HepG2 (cell line): ENCODE measurements at regions not wholly inside any gene's neighbourhood (a gene's known extent, or its start where the extent isn't known, plus 50 kb on each side); places are given as distances from the start of the nearest gene placed in this dataset.

Experiments
- ARNT ChIP-seq: fragments of 450-650 bp; IDR thresholded peaks from 2 replicates; pipeline ENCODE4 v1.6.1; 2017
- BCL6 ChIP-seq: IDR thresholded peaks from 2 replicates; pipeline ENCODE4 v1.6.1; 2016; ENCODE audit warnings: missing genetic modification reagents, missing compliant biosample characterization
- FOXA1 ChIP-seq, 2 experiments: fragments of 450-650 bp in 1 of 2; sonication (generic) in 1 of 2; formaldehyde crosslinking in 1 of 2; IDR thresholded peaks; 2 replicates each; pipeline versions ENCODE4 v1.4.0 to v1.6.1; 2016 to 2020; ENCODE audit warnings: missing genetic modification reagents in 1 of 2
- GMEB2 ChIP-seq: IDR thresholded peaks from 2 replicates; pipeline ENCODE4 v1.6.1; 2016; ENCODE audit warnings: missing biosample characterization, missing genetic modification reagents, low read depth
- HMG20B ChIP-seq: conservative IDR thresholded peaks from 2 replicates; pipeline ENCODE4 v1.6.1; 2016; ENCODE audit warnings: missing genetic modification reagents, missing compliant biosample characterization
- HNRNPL ChIP-seq: fragments of 200-400 bp; formaldehyde crosslinking; IDR thresholded peaks from 2 replicates; pipeline ENCODE4 v1.6.1; 2017; ENCODE audit warnings: mild to moderate bottlenecking, low read depth, low read length
- KLF12 ChIP-seq: sonication (generic); formaldehyde crosslinking; IDR thresholded peaks from 2 replicates; pipeline ENCODE4 v1.4.0; 2020; ENCODE audit warnings: missing genetic modification reagents, borderline replicate concordance
- NBN ChIP-seq: fragments of 450-650 bp; conservative IDR thresholded peaks from 2 replicates; pipeline ENCODE4 v1.6.1; 2017
- NR2C2 ChIP-seq: sonication (generic); formaldehyde crosslinking; IDR thresholded peaks from 2 replicates; pipeline ENCODE4 v1.4.0; 2020; ENCODE audit warnings: missing genetic modification reagents, mild to moderate bottlenecking, moderate library complexity, borderline replicate concordance
- PREB ChIP-seq: sonication (generic); formaldehyde crosslinking; IDR thresholded peaks from 2 replicates; pipeline ENCODE4 v1.4.0; 2020; ENCODE audit warnings: missing genetic modification reagents
- SRSF1 ChIP-seq: fragments of 200-400 bp; formaldehyde crosslinking; optimal IDR thresholded peaks from 2 replicates; pipeline ENCODE3; 2017; ENCODE audit warnings: mild to moderate bottlenecking, low read depth, low read length, moderate library complexity
- YEATS2 ChIP-seq: sonication (generic); formaldehyde crosslinking; IDR thresholded peaks from 2 replicates; pipeline ENCODE4 v1.4.0; 2020; ENCODE audit warnings: missing genetic modification reagents, borderline replicate concordance
- ZNF17 ChIP-seq: sonication (generic); formaldehyde crosslinking; IDR thresholded peaks from 2 replicates; pipeline ENCODE4 v1.5.0; 2020; ENCODE audit warnings: mild to moderate bottlenecking, missing genetic modification reagents
- ZNF253 ChIP-seq: sonication (generic); formaldehyde crosslinking; IDR thresholded peaks from 2 replicates; pipeline ENCODE4 v1.8.0; 2022; ENCODE audit warnings: mild to moderate bottlenecking, missing genetic modification reagents, borderline replicate concordance
- ZNF558 ChIP-seq: sonication (generic); formaldehyde crosslinking; IDR thresholded peaks from 2 replicates; pipeline ENCODE4 v1.9.0; 2022; ENCODE audit warnings: mild to moderate bottlenecking, missing genetic modification reagents, borderline replicate concordance
- ZNF563 ChIP-seq: sonication (generic); formaldehyde crosslinking; IDR thresholded peaks from 2 replicates; pipeline ENCODE4 v1.8.0; 2022; ENCODE audit warnings: mild to moderate bottlenecking, moderate library complexity, missing genetic modification reagents
- ZNF687 ChIP-seq: sonication (generic); formaldehyde crosslinking; IDR thresholded peaks from 2 replicates; pipeline ENCODE4 v1.5.1; 2020; ENCODE audit warnings: mild to moderate bottlenecking, missing genetic modification reagents, moderate library complexity
- ZNF770 ChIP-seq: sonication (generic); formaldehyde crosslinking; IDR thresholded peaks from 2 replicates; pipeline ENCODE4 v1.5.0; 2020; ENCODE audit warnings: mild to moderate bottlenecking, missing genetic modification reagents
- ZNF773 ChIP-seq: sonication (generic); formaldehyde crosslinking; IDR thresholded peaks from 2 replicates; pipeline ENCODE4 v1.4.0; 2020; ENCODE audit warnings: missing genetic modification reagents, borderline replicate concordance
- ZNF788 ChIP-seq: sonication (generic); formaldehyde crosslinking; IDR thresholded peaks from 2 replicates; pipeline ENCODE4 v1.5.0; 2020; ENCODE audit warnings: mild to moderate bottlenecking, missing genetic modification reagents, borderline replicate concordance

- TF ChIP-seq GMEB2 (CRISPR knock-in tag) = no peak
- no peak for TF ChIP-seq ZNF17
- no peak for TF ChIP-seq ZNF773 (CRISPR knock-in tag)
- 0 out of 2 replicates have a peak, but pooled peaks have one; percentile 73 for TF ChIP-seq HNRNPL
- no peak for TF ChIP-seq YEATS2 (CRISPR knock-in tag)
- TF ChIP-seq ARNT = no peak
- peak; percentile 52; the same call in 1 of the 2 replicates for TF ChIP-seq ZNF253 (CRISPR knock-in tag)
- no peak for TF ChIP-seq FOXA1 (IDR thresholded peaks at IDR 0.05)
- TF ChIP-seq FOXA1 (CRISPR knock-in tag; IDR thresholded peaks at IDR 0.05) = no peak
- no peak for TF ChIP-seq ZNF558 (CRISPR knock-in tag)
- no peak for TF ChIP-seq HMG20B (CRISPR knock-in tag)
- no peak for TF ChIP-seq ZNF770 (CRISPR knock-in tag)
- no peak for TF ChIP-seq BCL6
- TF ChIP-seq NBN = no peak
- no peak for TF ChIP-seq ZNF788 (CRISPR knock-in tag)
- TF ChIP-seq ZNF687 (CRISPR knock-in tag) = peak; percentile 63
- peak; percentile 18 for TF ChIP-seq SRSF1
- TF ChIP-seq KLF12 (CRISPR knock-in tag) = no peak
- 0 out of 2 replicates have a peak, but pooled peaks have one; percentile 44 for TF ChIP-seq ZNF563 (CRISPR knock-in tag)
- no peak for TF ChIP-seq NR2C2 (CRISPR knock-in tag)
- TF ChIP-seq PREB (CRISPR knock-in tag) = no peak
Measured at GRCh38 chr2:8623958-8624591, 57.8 kb upstream of the ID2 start (continued).
